HG02798 (cell line): ENCODE measurements at regions not wholly inside any gene's neighbourhood (a gene's known extent, or its start where the extent isn't known, plus 50 kb on each side); places are given as distances from the start of the nearest gene placed in this dataset.

Experiments
- ATAC-seq: cut with Tn5 transposase; IDR thresholded peaks from one replicate; pipeline ENCODE4 v1.9.1; 2021; ENCODE audit warnings: mild to moderate bottlenecking; ENCODE audit not compliant: unreplicated experiment, poor library complexity

DNA sequence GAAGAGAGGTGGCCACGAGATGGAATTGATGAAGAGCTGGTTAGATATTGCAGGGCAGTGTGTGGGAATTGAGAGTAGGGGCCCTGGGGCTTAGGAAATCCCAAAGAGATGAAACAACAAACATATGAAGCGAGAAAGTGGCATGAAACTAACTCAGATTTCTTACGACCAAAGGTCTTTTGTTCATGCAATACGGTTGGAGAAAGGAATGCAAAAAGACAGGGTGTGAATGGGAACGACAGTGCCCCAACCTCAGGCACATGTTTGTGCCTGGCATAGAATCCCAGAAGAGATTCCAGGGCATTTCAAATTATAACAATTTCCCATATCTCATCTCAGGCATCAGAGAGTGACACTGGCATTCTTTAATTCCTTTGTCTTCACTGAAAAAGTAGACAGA, 199.2 kb downstream of the ACTL7B start:
- no peak for ATAC-seq

DNA sequence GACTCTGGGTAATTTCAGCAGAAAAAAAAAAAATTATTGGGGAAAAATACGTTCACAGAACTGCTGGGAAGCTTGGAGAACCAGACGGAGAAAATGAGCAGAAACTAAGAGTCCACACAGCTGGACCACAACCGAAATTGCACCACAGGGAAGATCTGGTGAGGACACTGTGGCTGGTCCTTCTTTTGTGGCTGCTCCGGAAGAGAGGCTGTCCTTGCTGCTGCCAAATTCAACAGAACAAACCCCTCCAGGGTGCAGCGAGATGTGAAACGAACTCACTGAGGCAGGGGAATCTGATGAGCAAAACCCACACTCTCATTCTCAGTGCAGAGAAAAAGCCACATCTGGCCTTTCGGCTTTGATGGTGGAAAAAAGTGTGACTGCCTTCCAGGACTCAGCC, 200.0 kb downstream of the ACTL7B start:
- no peak for ATAC-seq

DNA sequence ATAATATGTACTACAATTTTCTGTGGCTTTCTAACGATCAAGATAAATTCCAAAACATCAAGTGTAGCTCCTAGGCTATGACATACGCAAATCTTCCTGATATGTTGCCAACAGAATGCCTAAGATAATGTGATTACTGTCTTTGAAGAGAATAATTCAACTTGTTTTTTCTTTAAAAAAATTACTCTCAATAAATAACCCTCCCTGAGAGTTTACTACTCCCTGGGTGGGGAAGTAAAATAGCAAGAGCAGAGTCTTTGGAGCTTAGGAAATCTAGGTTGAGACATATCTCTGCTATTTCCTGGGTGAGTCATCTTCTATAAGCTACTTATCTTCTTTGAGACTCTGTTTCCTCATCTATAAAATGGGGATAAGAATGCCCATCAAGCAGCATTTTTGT, 201.2 kb downstream of the ACTL7B start:
- no peak for ATAC-seq

DNA sequence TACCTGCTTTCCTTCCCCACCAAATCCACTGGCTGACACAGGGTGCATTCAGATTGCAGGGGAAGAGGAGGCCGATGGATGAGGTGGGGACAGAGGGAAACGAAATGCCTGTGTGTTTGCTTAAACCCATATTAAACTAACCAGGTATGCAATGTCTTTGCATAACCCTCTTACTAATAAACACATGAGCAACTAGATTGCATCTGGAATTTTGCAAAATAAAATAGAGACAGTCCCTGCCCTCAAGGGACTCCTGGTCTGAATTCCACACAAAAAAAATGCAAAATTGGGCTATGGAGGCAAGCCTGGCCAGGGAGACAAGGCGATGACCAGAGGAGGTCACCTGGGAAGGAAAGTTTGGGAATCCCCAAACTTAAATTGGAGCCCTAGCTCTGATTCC, 202.9 kb downstream of the ACTL7B start:
- no peak for ATAC-seq

DNA sequence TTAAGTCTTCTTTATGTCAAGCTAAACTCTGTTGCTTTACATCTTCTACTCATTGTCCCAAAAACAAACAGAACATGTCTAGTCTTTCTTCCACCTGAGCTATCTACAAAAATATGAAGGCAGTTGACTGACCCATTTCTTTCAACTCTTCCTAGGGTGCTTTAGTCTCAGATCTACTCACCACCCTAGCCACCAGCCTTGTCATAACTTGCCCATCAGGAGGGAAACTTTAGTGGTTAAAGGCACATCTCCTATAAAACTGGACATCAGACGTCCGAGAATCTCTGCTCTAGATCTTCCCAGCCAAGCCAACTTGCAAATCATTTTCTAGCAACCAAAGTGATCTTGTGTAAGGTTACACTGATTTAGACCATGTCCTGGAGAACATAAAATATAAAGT, 205.0 kb downstream of the ACTL7B start:
- ATAC-seq, result no peak

DNA sequence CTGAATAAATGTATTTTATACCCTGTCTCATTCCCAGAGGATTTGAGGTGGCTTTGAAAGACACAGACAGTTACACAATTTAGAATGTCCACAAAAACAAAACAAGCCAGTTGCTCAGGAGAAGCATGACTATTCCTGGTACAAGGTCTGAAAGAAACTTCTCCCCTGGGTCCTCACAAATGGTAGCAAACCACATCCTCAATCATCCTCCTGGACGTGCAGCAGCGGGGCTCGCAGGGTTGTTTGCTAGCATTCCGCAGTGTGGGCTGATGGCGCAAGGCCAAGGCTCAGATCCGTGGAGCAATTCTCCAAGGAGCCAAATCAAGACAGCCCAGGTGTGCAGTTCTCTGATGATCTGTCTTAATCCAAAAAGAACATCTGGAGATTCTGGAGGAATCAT, 210.3 kb downstream of the ACTL7B start:
- no peak for ATAC-seq

DNA sequence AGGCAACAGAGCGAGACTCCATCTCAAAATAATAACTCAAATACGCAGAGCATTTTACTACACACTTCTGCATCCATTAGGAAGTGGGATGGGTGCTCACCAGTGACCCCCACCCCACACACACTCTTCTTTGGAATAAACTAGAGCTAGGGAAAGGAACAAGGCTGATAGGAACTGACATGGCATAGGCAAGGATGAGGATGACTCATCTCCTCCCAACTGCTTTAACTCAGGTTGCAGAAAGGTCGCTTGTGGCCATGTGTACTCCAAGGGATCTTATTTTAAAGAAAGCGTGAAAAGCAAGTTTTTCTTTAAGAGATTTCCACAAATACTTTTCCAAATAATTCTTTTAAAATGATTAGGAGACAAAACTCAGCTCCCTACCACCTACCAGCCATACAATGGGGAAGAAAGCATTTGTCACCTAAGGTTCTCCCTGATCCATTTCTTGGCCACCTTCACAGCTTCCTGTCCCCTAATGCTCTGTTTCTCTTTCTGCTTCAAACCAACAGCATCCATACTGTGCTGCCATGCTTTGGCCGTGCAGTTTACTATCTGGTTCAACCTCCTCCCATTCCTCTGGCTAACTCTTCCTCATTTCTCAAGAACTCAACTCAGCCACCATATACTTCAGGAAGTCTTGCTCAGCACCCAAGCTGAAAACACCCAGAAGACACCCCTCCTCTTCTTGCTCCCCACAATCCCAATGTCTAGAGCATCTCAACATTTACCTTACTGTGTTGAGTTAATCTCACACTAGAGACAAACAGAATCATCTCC, 211.9 kb downstream of the ACTL7B start:
- no peak for ATAC-seq

DNA sequence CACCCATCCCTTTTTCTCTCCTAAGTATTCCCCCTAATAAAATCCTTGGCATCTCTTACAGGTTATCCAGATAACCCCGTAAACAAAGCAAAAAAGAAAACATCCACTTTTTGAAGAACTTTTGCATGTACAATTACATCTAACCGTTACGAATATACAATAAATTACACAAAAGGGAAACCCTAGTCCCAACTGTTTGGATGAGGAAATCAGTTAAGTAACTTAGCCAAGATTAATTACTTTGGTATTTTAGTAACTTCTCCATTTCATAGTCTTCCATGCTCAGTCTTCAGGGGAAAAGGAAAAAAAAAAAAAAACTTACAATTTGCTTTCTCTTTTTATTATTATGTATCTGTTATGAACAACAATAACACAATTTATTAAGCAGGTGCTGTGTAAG, 212.9 kb downstream of the ACTL7B start:
- no peak for ATAC-seq

DNA sequence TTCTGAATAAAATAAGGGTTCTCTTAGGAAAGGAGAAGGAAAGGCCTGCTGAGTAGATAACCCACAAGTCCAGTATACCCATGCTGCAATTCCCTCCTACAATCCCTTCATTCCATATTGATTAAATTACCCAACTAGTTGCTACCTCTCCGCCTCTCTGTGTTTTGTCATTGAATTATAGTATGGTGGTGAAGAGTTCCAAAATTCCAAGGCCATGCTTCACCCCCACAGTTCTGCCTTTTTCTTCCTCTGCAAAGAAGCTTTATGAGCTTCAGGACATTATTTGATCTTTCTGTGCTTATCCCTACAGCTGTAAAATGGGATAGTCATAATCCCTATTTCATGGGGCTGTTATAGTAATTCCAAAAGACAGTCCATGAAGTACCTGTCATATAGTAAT, 215.6 kb downstream of the ACTL7B start:
- ATAC-seq, result no peak

DNA sequence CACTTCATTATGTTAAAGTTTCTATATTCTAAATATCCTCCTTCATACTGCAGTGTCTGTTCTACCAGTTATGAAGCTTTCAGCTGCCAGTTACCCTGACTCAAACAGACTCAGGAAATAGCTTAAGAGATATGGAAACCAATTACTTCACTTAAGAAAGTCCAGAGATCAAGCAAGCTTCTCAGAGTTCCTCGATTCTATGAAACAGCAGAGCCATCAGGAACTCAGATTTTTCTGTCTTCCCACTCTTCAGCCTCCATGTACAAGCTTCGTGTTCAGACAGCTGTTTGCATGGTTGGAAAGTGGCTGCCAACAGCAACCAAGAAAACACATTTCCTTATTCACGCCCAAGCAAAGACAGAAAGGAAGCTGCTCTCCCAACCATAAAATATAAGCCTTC, 216.1 kb downstream of the ACTL7B start:
- ATAC-seq, result no peak

DNA sequence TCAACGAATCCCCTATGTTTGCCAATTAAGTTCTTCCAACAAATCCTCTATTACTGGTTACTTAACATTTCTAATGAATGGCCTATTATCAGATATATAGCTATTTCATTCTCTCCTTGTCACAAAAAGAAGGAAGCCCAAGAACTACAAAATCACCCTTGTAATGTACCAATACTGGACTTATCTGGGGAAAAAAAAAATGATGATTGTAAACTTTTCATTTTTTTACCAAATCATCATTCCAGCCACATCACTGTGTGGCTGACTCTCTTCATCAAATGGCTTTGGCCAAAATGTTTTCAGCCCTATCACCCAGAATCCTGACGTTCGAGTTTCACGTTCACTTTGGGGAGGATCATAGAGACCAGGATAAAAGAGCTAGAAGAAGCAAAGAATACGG, 216.7 kb downstream of the ACTL7B start:
- no peak for ATAC-seq

DNA sequence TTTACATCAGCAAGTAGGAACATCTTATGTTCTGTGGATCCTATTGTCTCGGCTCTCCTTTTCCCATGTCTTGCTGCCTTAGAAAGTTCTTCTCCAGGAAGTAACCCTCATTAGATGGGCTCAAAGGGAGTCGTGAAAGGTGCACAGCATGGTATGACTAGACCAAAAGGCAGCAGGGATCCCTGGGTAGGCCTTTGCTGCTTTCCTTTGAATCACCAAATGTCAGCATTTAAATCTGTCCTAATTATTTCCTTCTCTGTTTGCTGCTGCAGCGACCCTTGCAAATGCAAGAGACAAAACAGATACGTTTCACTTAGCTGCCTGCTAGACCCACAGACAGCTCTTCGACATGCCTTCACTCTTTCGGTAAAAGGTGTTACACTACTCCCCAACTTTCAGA, 218.4 kb downstream of the ACTL7B start:
- ATAC-seq, result no peak

DNA sequence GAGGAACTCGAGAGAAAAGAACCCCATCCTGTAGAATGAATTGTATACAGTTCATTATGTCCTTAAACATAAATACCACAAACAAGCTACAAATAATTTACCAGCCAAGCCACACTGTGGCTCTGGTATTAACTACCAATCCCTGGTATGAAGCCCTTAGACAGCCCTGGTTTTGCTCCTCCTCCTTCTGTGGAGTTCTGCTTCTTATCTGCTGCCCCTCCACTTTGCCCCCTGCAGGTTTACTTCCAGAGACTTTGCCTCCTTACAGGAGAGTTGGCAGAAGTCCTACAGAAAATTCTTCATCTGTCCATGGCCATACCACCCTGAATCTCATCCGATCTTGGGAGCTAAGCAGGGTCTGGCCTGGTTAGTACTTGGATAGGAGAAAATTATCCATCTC, 219.8 kb downstream of the ACTL7B start:
- ATAC-seq, result no peak

DNA sequence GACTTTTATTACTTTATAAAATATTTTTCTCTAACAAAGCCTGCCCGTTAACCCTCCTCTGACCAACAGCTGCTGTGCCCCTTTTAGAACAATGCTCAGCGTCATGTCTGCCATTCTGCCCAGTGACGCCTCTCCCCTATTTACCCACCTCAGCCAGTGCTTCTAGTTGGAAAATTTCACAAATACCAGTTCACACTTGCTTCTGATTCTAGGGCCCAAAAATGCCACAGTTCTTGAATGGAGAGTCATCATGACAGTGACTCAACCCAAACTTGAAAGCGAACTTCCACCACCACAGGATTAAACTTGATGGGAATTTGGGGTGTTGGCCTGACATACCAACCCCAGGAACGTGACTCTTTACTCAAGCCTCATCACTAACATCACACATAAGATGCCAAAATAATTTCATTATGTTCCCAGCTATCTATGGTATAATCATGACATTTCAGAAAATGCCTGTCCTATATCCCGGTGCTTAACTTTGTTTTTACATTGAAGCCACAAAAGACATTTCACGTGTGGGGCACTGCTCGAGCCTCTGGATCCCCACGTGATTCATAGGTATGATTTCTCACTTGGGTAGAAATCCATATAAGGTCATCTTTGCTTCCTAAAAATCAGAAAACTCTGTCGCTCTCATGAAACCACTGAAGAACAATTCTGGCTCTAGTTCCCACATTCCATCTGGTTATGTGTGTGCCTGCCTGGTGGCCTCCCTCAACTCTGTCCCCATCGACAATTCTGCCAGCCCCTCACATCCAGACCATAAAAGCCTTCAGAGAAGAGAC, 220.9 kb downstream of the ACTL7B start:
- no peak for ATAC-seq

DNA sequence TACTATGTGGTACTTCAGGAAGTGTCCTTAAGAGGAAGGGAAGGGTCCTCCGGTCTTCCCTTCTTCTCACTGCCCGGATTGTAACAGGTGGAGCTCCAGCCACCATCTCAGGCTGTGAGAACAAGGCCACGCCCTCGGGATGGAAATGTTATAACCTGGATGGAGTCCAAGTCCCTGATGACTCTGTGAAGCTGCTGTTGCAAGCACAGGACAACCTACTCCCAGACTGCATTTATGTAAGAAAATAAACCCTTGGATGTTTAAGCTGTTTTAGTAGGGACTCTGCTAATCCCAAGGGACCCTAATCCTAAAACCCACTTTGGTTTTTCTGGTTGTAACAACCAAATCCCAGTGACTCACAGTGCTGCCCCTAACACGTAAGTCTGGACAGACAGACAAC, 221.6 kb downstream of the ACTL7B start:
- ATAC-seq, result no peak

DNA sequence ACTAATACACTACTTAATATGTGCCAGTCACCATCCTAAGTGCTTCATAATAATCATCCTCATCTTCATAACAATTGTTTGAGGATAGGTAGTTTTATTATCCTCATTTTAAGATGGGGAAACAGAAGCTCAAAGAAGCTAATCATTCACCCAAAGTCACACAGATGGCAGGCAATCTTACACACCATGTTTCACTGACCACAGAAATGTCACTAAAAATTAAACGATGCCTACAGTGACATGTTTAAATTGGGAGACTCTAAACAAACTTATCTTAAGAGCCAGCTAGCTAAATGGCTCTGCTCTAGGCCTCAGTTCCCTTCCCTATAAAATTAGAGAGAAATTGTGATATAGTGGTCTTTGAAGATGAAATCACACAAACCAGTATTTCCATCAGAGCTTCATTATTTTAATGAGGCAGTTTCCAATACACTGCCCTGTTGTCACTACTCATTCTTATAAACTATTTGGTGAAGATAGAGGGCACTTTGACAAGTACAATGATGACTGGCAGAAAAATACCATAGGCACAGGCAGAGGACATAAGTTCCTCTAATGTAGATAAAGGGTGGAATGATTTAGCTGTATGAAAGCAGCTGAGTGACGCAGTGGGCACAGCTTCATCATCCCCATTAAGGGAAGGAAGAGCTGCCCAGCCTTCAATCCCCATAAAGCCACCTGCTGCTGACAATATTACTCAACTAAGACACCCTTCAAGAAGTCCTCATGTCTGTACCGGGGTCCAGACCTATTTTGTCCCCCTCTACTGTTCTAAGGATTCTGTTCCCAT, 224.1 kb downstream of the ACTL7B start:
- no peak for ATAC-seq

DNA sequence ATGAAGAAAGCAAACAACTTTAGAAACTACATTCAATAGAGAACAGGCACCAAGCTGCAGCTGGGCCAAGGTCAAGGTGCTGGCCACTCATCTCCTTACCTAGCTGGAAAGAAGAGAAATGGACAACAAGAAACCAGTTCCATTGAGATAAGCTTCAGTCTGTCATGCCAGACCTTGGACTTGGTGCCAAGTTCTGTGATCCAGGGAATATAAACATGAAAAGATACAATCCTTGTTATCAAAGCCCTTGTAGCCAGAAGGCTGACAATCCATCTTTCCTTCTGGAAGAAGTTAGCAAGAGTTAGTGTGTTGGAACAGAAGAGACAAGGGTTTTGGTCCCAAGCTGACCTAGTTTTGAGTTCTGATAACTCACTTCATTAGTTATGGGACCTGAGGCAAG, 227.5 kb downstream of the ACTL7B start:
- no peak for ATAC-seq

DNA sequence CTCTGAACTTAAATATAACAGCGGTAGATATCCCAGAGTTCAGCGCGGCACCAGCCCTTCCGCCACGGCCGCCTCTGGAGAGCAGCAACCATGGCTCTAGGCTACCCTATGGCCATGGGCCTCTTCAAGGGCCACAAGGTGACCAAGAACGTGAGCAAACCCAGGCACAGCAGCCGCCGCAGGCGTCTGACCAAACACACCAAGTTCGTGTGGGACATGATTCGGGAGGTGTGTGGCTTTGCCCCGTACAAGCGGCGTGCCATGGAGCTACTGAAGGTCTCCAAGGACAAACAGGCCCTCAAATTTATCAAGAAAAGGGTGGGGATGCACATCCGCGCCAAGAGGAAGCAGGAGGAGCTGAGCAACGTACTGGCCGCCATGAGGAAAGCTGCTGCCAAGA, 229.0 kb downstream of the ACTL7B start:
- ATAC-seq, result no peak

DNA sequence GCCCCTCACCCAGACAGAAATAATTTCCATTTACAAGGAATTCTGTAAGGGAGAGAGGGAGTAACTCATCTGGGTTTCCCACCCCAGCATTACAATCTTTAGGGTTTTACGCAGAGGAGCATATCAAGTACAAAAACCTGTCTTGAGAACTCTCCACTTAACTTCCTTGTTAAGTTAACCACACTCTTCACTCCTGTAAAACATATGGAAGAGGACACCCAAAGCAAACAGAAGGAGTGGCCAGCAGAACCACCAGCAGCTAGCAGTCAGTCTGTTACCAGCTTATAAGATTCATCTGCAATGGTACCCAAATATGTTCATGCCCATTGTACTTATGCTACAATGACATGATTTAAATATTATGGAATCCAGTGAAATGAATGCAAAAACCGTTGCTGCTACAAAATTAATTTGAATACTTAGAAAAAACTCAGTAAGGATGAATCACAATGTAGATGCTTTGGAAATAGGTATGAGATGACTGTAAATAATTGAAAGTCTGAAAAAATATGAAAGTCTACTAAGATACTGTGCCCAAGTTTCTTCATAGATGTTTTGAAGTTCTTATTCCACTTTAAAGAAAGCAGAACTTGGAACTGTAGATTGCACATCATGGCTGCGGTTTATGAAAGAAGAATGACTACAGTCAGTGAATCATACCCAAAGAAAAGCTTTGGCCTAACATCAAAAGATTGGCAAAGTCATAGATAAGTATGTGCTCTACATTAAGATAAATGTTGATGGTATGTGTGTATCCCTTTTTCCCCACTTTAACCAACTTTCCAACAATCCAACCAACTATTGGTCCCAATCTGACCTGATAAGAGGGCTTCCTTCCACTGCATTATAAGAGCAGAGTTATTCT, 233.6 kb downstream of the ACTL7B start:
- no peak for ATAC-seq

DNA sequence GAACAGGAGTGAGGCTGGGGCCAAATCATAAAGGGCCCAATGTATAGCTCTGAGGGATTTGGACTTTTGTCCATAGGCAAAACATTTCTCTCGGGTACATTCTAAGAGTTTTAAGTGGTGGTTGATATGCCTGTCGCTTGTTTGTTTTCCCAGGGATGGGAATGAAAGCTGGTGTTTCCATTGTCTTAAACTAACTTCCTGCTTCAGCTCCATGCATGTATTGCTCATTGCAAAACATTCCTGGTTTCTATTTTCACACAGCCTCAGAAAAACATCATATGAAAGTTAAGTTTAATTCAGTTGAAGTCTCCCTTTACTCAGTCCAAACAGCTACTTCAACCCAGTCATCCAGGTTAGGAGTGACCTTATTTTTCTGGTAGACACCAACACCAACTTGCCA, 235.0 kb downstream of the ACTL7B start:
- no peak for ATAC-seq
